Transverse colon (tissue), 4 donors: ENCODE measurements at regions not wholly inside any gene's neighbourhood (a gene's known extent, or its start where the extent isn't known, plus 50 kb on each side); places are given as distances from the start of the nearest gene placed in this dataset.
"Not testable (repeated sequence)": the region's sequence is repeated elsewhere in the genome, so short reads cannot be mapped to it uniquely, and the experiment has no call there.

ENCODE experiments used
- DNase-seq: peaks from one replicate; pipeline ENCODE4 v3.0.0-alpha.2; 2019
- H3K27ac ChIP-seq, 4 donors: fragments of 200-600 bp; sonication (generic); 2 replicates each; pipeline ENCODE4 v1.5.1; 2016 to 2018; ENCODE audit warnings: inconsistent platforms in 4 of 4
- H3K27me3 ChIP-seq: fragments of 200-600 bp; sonication (generic); 2 replicates; pipeline ENCODE4 v1.5.1; 2017; ENCODE audit warnings: inconsistent platforms
- H3K36me3 ChIP-seq, 4 donors: fragments of 200-600 bp; sonication (generic); 2 replicates each; pipeline ENCODE4 v1.5.1; 2017 to 2019; ENCODE audit warnings: inconsistent platforms in 4 of 4
- H3K4me1 ChIP-seq, 4 donors: fragments of 200-600 bp; sonication (generic); 2 replicates each; pipeline ENCODE4 v1.5.1; 2017 to 2020; ENCODE audit warnings: inconsistent platforms in 4 of 4
- H3K4me3 ChIP-seq, 4 donors: fragments of 200-600 bp; sonication (generic); 1 replicate in 1 of 4; 2 replicates in 3 of 4; pipeline versions ENCODE4 v1.5.1 to v1.6.1; 2017 to 2019; ENCODE audit warnings: inconsistent platforms in 4 of 4
- H3K9me3 ChIP-seq, 2 donors: fragments of 200-600 bp; sonication (generic); 2 replicates each; pipeline ENCODE4 v1.5.1; 2017 to 2019; ENCODE audit warnings: inconsistent platforms in 2 of 2
- EP300 ChIP-seq: sonication (generic); formaldehyde crosslinking; IDR thresholded peaks from one replicate; pipeline ENCODE4 v1.6.1; 2017; ENCODE audit warnings: antibody characterized with exemption, low read depth
- POLR2A ChIP-seq: fragments of 450-650 bp; IDR thresholded peaks from one replicate; pipeline ENCODE4 v1.6.1; 2016; ENCODE audit warnings: antibody characterized with exemption, mild to moderate bottlenecking, moderate library complexity
- POLR2AphosphoS5 ChIP-seq, 3 donors: sonication (generic); formaldehyde crosslinking; IDR thresholded peaks; one replicate each; pipeline ENCODE4 v1.6.1; 2016; ENCODE audit warnings: antibody characterized with exemption in 3 of 3
- WGBS, 2 donors: methylation state at CpG; one replicate each; pipeline ENCODE4 v1.1.5; 2018; ENCODE audit warnings: low coverage in 1 of 2; 5-methylcytosine and 5-hydroxymethylcytosine counted together
- in situ Hi-C, 4 donors: fragments of 200-750 bp; cut with MboI; loops; one replicate each; pipeline versions ENCODE4 v1.15.0 to v1.15.1; 2017; ENCODE audit warnings: low sequenced_read_pairs in 3 of 4, low pct_ligation_motif_present in 1 of 4, low pct_unique_long_range_greater_than_20kb in 1 of 4
- intact Hi-C: fragments of 100-400 bp; cut with DNase I; formaldehyde crosslinking; loops from one replicate; pipeline ENCODE4 v1.15.1; 2023; ENCODE audit warnings: low total_unique reads
- TF ChIP-seq, protein P1 (sequence below), 5 experiments: fragments of 200-600 bp in 3 of 5; fragments of 450-650 bp in 2 of 5; sonication (generic) in 3 of 5; IDR thresholded peaks; 1 replicate in 2 of 5; 2 replicates in 3 of 5; pipeline ENCODE4 v1.5.1; 2016 to 2017; ENCODE audit warnings: antibody characterized with exemption in 5 of 5, inconsistent platforms in 3 of 5, mild to moderate bottlenecking in 2 of 5, moderate library complexity in 1 of 5

DNA sequence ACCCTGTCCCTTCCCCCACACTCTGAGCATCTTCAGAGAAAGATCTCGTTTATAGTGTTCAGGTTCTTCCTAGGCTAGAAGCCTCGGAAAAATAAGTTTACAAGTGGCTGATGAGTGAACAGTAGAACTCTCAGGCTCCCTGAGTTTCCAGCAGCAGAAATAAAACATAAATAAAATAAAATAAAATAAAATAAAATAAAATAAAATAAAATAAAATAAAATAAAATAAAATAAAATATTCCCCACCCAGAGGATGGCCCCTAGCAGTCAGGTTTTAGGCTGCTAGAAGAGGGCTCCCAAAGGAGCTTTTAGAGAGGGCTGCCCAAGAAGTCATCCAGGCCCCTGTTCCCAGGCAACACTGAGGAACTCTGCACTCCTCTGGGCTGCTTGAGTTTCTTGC is 55.1 kb downstream of the KCNC4 start:
- WGBS, 2 donors, result 72 to 74% methylated on average over 2 of the region's 2 CpGs
- TF ChIP-seq, protein P1, sequence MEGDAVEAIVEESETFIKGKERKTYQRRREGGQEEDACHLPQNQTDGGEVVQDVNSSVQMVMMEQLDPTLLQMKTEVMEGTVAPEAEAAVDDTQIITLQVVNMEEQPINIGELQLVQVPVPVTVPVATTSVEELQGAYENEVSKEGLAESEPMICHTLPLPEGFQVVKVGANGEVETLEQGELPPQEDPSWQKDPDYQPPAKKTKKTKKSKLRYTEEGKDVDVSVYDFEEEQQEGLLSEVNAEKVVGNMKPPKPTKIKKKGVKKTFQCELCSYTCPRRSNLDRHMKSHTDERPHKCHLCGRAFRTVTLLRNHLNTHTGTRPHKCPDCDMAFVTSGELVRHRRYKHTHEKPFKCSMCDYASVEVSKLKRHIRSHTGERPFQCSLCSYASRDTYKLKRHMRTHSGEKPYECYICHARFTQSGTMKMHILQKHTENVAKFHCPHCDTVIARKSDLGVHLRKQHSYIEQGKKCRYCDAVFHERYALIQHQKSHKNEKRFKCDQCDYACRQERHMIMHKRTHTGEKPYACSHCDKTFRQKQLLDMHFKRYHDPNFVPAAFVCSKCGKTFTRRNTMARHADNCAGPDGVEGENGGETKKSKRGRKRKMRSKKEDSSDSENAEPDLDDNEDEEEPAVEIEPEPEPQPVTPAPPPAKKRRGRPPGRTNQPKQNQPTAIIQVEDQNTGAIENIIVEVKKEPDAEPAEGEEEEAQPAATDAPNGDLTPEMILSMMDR (IDR thresholded peaks at IDR 0.05), result no peak
- no peak for TF ChIP-seq EP300
- TF ChIP-seq POLR2AphosphoS5 (IDR thresholded peaks at IDR 0.05), result no peak
- no peak for TF ChIP-seq POLR2A
- H3K27ac ChIP-seq, result no peak overlapping the region
- no peaks in the 10 kb centered on the region for H3K27me3 ChIP-seq
- no peak overlapping the region for H3K4me3 ChIP-seq
- DNase-seq, result no peak
- in situ Hi-C loops (no loop called here), intact Hi-C loops (no loop called here)
- H3K4me1 ChIP-seq, result no peaks in the 10 kb centered on the region
- H3K36me3 ChIP-seq, result no peaks in the 10 kb centered on the region
- no peaks in the 10 kb centered on the region for H3K9me3 ChIP-seq

DNA sequence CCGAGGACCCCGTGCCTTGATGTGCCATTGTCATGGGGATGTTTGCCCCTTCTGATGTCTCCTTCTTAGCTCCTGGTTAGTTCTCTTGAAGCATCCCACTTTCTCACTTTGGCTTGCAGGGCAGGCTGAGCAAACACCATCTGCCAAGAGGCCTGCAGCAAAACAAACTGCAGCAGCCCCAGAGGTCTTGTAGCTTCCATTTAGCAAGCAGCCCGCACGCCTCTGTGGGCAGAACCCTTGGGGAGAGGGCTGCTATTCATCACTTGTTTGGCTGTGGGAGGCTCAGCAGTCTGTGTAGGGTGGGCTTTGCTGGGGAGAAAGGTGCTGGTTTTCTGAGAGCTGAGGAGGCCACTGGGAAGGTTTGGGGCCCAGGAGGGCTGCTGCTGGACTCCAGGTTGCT is 56.7 kb downstream of the KCNC4 start:
- TF ChIP-seq EP300 (no peak), POLR2AphosphoS5 (IDR thresholded peaks at IDR 0.05) (no peak), POLR2A (no peak)
- TF ChIP-seq, protein P1 (IDR thresholded peaks at IDR 0.05), result no peak
- H3K27me3 ChIP-seq, result no peaks in the 10 kb centered on the region
- no peaks in the 10 kb centered on the region for H3K36me3 ChIP-seq
- H3K4me3 ChIP-seq, result no peak overlapping the region
- WGBS, 2 donors, result 86 to 100% methylated on average over 2 to 4 of the region's 4 CpGs
- intact Hi-C loops (no loop called here), in situ Hi-C loops (no loop called here)
- no peaks in the 10 kb centered on the region for H3K9me3 ChIP-seq
- H3K27ac ChIP-seq, result no peak overlapping the region
- DNase-seq, result no peak
- no peaks in the 10 kb centered on the region for H3K4me1 ChIP-seq

DNA sequence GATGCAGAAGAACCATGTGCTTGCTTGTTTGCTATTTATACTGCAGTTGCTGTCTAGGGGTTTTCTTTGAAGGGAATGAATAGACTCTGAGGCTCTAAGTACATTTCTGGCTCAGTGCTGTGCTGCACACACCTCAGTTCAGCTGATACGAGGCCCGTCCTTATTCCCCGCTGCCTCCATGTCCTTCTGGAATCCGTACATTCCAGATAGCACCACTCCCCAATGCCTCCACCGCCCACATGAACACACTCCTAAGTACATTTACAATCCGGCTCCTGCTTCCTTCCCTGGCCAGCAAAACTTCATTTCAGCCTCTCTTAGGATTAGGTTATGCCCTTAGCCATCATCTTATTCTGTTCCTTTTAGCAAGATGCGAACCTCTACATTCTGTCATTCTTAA is 57.1 kb downstream of the KCNC4 start:
- Histone ChIP-seq H3K27me3 (no peaks in the 10 kb centered on the region), H3K4me1 (no peaks in the 10 kb centered on the region), H3K9me3 (no peaks in the 10 kb centered on the region), H3K4me3 (no peak overlapping the region), H3K36me3 (no peaks in the 10 kb centered on the region), H3K27ac (no peak overlapping the region)
- 76 to 84% methylated on average over 5 to 7 of the region's 7 CpGs for WGBS, 2 donors
- in situ Hi-C loops (no loop called here), intact Hi-C loops (no loop called here)
- TF ChIP-seq, protein P1 (IDR thresholded peaks at IDR 0.05), result no peak
- TF ChIP-seq POLR2AphosphoS5 (IDR thresholded peaks at IDR 0.05) (no peak), EP300 (no peak), POLR2A (no peak)
- DNase-seq, result no peak

DNA sequence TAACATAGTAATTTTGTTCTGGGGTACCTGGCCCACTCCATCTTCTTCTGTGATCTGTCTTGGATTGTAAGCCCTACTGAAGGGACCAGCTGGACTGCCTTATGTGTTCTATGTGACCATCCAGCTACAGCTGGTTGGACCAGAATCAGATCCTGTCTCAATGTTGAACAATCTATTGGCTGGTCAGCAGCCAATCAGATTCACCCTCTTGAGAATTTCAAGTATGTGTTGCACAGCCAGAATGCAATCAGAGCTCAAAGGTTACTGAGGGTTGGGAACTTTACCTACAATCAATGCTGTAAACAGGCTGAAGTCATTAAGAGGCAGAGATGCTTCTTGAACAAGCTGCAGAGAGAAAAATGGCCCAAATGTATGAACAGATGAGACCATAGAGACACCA is 61.9 kb downstream of the KCNC4 start:
- in situ Hi-C loops (no loop called here), intact Hi-C loops (no loop called here)
- TF ChIP-seq, protein P1 (IDR thresholded peaks at IDR 0.05), result no peak
- TF ChIP-seq POLR2AphosphoS5 (IDR thresholded peaks at IDR 0.05) (no peak), EP300 (no peak), POLR2A (no peak)
- H3K9me3 ChIP-seq, result no peaks in the 10 kb centered on the region
- DNase-seq, result no peak
- no peaks in the 10 kb centered on the region for H3K36me3 ChIP-seq
- H3K27ac ChIP-seq, result no peak overlapping the region
- H3K4me3 ChIP-seq, result no peak overlapping the region
- H3K4me1 ChIP-seq, result no peaks in the 10 kb centered on the region
- no peaks in the 10 kb centered on the region for H3K27me3 ChIP-seq

DNA sequence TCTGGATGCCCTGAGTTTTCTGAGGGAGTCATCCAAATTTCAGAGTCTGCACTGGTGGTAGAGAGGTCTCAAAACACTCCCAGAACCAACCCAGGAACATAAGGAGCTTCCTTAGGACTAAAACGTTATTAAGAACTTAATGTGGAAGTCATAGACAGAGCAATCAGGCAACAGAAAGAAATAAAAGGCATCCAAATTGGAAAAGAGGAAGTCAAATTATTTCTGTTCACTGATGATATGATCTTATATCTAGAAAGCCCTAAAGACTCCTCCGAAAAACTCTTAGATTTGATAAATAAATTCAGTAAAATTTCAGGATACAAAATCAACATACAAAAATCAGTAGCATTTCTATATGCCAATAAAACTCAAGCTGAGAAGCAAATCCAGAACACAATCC is 63.7 kb downstream of the KCNC4 start:
- WGBS, 2 donors, result 59 to 73% methylated on average over 2 of the region's 2 CpGs
- H3K4me3 ChIP-seq, DNase-seq, in situ Hi-C loops, H3K4me1 ChIP-seq, H3K27ac ChIP-seq, H3K27me3 ChIP-seq, H3K36me3 ChIP-seq, H3K9me3 ChIP-seq: not testable (repeated sequence)
- intact Hi-C loops, result loop anchor here (1.0 kb wide), 1 partner anchor 46 kb away; no protein-coding TSS in a partner anchor
